Endothelial cell of umbilical vein (primary cell): ENCODE measurements at regions not wholly inside any gene's neighbourhood (a gene's known extent, or its start where the extent isn't known, plus 50 kb on each side); places are given as distances from the start of the nearest gene placed in this dataset.
"Not testable (repeated sequence)": the region's sequence is repeated elsewhere in the genome, so short reads cannot be mapped to it uniquely, and the experiment has no call there.

Source experiments
- EZH2 ChIP-seq: IDR thresholded peaks from 2 replicates; pipeline ENCODE4 v1.6.1; 2012; ENCODE audit warnings: borderline replicate concordance, low read depth, mild to moderate bottlenecking, moderate library complexity, low read length, inconsistent platforms; ENCODE audit not compliant: severe bottlenecking
- MAX ChIP-seq: IDR thresholded peaks from 2 replicates; pipeline ENCODE4 v1.6.1; 2011; ENCODE audit not compliant: insufficient read depth, insufficient read length
- POLR2A ChIP-seq: IDR thresholded peaks from 2 replicates; pipeline ENCODE4 v1.6.1; 2012; ENCODE audit warnings: low read depth, mild to moderate bottlenecking, control low read depth, low read length
- TF ChIP-seq, protein P1 (sequence below), 2 donors: IDR thresholded peaks; 1 replicate in 1 of 2; 2 replicates in 1 of 2; pipeline ENCODE4 v1.5.1; 2011; ENCODE audit warnings: low read length in 2 of 2, mild to moderate bottlenecking in 2 of 2, moderate library complexity in 2 of 2, control low read depth in 1 of 2, inconsistent platforms in 1 of 2, low read depth in 1 of 2; ENCODE audit not compliant: insufficient read depth in 1 of 2; ENCODE audit errors: extremely low read depth in 1 of 2

- TF ChIP-seq POLR2A, EZH2, MAX: not testable (repeated sequence)
- TF ChIP-seq, protein P1, sequence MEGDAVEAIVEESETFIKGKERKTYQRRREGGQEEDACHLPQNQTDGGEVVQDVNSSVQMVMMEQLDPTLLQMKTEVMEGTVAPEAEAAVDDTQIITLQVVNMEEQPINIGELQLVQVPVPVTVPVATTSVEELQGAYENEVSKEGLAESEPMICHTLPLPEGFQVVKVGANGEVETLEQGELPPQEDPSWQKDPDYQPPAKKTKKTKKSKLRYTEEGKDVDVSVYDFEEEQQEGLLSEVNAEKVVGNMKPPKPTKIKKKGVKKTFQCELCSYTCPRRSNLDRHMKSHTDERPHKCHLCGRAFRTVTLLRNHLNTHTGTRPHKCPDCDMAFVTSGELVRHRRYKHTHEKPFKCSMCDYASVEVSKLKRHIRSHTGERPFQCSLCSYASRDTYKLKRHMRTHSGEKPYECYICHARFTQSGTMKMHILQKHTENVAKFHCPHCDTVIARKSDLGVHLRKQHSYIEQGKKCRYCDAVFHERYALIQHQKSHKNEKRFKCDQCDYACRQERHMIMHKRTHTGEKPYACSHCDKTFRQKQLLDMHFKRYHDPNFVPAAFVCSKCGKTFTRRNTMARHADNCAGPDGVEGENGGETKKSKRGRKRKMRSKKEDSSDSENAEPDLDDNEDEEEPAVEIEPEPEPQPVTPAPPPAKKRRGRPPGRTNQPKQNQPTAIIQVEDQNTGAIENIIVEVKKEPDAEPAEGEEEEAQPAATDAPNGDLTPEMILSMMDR (IDR thresholded peaks at IDR 0.05; ENCODE audit: extremely low read depth in 1 of 2, insufficient read depth in 1 of 2, low read depth in 1 of 2, low read length in 2 of 2), result not testable (repeated sequence)
Observed at GRCh38 chr3:168660879-168661657, 565.3 kb upstream of the GOLIM4 start.
